ACC112 (cell line): ENCODE measurements at regions not wholly inside any gene's neighbourhood (a gene's known extent, or its start where the extent isn't known, plus 50 kb on each side); places are given as distances from the start of the nearest gene placed in this dataset.

Experiments
- H2AFZ ChIP-seq: fragments of 200-600 bp; sonication (generic); one replicate; pipeline ENCODE4 v1.6.0; 2017; ENCODE audit warnings: antibody characterized with exemption, low read length; ENCODE audit not compliant: unreplicated experiment
- H3K27ac ChIP-seq: fragments of 200-600 bp; sonication (generic); 2 replicates; pipeline ENCODE4 v1.5.1; 2014; ENCODE audit warnings: low read depth, mild to moderate bottlenecking, antibody characterized with exemption, low read length, moderate library complexity
- H3K27me3 ChIP-seq: fragments of 200-600 bp; sonication (generic); 2 replicates; pipeline ENCODE4 v1.6.1; 2014; ENCODE audit warnings: mild to moderate bottlenecking, antibody characterized with exemption, low read length, moderate library complexity, mixed read lengths; ENCODE audit not compliant: insufficient read depth
- H3K36me3 ChIP-seq: fragments of 200-600 bp; sonication (generic); 2 replicates; pipeline ENCODE4 v1.6.1; 2016; ENCODE audit warnings: mild to moderate bottlenecking, antibody characterized with exemption, low read length, moderate library complexity, mixed read lengths; ENCODE audit not compliant: insufficient read depth
- H3K4me1 ChIP-seq: fragments of 200-600 bp; sonication (generic); one replicate; pipeline ENCODE4 v1.6.1; 2016; ENCODE audit warnings: low read length, mixed read lengths; ENCODE audit not compliant: insufficient read depth, unreplicated experiment, control insufficient read depth
- H3K4me3 ChIP-seq: fragments of 200-600 bp; sonication (generic); 2 replicates; pipeline ENCODE4 v1.5.1; 2014; ENCODE audit warnings: mild to moderate bottlenecking, low read depth, low read length
- H3K79me2 ChIP-seq: fragments of 200-600 bp; sonication (generic); one replicate; pipeline ENCODE4 v1.6.0; 2016; ENCODE audit warnings: low read length; ENCODE audit not compliant: control insufficient read depth, unreplicated experiment, insufficient read depth

DNA sequence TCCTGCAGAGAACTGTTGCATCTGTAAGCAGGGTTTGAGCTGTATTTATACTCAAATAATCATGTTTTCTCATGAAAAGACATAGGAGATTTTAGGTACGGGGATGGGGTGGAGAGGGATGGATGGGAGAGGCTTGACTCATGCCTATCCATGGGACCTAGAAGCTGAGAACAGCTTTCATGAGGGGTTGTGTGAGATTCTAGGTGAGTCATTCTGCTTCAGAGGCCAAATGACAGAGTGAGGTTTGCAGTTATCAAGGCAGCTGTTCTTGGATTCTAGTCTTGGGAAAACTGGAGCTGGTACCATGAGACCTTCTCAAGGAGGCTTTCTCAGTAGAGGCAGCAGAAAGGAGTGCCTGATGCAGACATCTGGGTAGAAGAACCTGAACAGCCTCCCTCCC is 746.9 kb downstream of the TYW1 start:
- Histone ChIP-seq H2AFZ (no peak overlapping the region), H3K4me1 (no peaks in the 10 kb centered on the region), H3K27ac (no peak overlapping the region), H3K27me3 (no peaks in the 10 kb centered on the region), H3K79me2 (no peaks in the 10 kb centered on the region), H3K36me3 (no peaks in the 10 kb centered on the region), H3K4me3 (no peak overlapping the region)

DNA sequence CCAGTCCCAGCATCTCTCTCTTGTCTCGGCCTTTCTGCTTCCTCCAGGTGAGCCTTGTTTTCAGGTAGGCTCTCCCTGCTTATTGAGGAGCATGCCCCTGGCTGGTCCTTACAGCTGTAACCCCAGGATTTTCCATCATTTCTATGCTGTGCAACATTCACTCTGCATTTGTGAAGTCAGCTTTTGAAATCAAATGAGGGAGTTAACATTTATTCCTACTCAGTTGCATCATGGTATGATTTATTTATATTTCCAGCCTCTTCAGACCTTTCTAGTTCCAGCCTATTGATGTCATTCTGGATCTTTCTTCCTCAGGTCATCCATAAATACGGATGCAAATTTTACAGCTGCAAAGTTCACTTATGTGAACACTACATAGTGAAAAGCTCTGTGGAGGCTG is 755.6 kb downstream of the TYW1 start:
- H2AFZ ChIP-seq = no peak overlapping the region
- H3K79me2 ChIP-seq = no peaks in the 10 kb centered on the region
- no peaks in the 10 kb centered on the region for H3K27me3 ChIP-seq
- no peaks in the 10 kb centered on the region for H3K36me3 ChIP-seq
- no peak overlapping the region for H3K27ac ChIP-seq
- H3K4me3 ChIP-seq = no peak overlapping the region
- H3K4me1 ChIP-seq = no peaks in the 10 kb centered on the region

GRCh38 chr7:67753891-67754290 is 757.3 kb downstream of the TYW1 start:
- no peaks in the 10 kb centered on the region for H3K36me3 ChIP-seq
- H3K4me1 ChIP-seq = no peaks in the 10 kb centered on the region
- H3K4me3 ChIP-seq = no peak overlapping the region
- no peaks in the 10 kb centered on the region for H3K27me3 ChIP-seq
- no peaks in the 10 kb centered on the region for H3K79me2 ChIP-seq
- no peak overlapping the region for H3K27ac ChIP-seq
- no peak overlapping the region for H2AFZ ChIP-seq

DNA sequence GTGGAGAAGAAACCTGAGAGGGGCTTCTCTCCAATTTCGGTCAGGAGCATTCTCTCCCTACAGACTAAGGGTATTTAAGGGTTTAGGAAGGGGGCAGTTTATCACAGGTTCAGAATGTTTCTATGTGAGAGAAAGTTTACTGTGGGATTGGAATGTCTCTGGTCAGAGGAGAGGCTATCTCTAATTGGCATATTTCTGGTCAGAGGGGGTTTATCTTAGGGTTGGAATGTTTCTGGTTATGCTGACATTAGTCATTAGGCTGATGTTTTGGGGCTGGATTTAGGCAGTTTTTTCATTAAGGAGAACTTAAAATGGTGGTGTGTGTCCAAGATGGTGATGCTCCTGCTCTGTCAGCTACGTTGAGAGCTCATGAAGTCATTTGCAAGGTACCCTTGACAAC is 758.0 kb downstream of the TYW1 start:
- Histone ChIP-seq H3K27ac (no peak overlapping the region), H3K79me2 (no peaks in the 10 kb centered on the region), H3K4me1 (no peaks in the 10 kb centered on the region), H3K27me3 (no peaks in the 10 kb centered on the region), H3K36me3 (no peaks in the 10 kb centered on the region), H2AFZ (no peak overlapping the region), H3K4me3 (no peak overlapping the region)

- H3K27ac ChIP-seq = no peak overlapping the region
- H3K27me3 ChIP-seq = no peaks in the 10 kb centered on the region
- H3K79me2 ChIP-seq = no peaks in the 10 kb centered on the region
- H3K4me3 ChIP-seq = no peak overlapping the region
- H2AFZ ChIP-seq = no peak overlapping the region
- no peaks in the 10 kb centered on the region for H3K4me1 ChIP-seq
- no peaks in the 10 kb centered on the region for H3K36me3 ChIP-seq
These were observed 761.9 kb downstream of the TYW1 start for GRCh38 chr7:67758551-67758950.

GRCh38 chr7:67760971-67761370 is 764.3 kb downstream of the TYW1 start:
- Histone ChIP-seq H3K4me3 (no peak overlapping the region), H3K79me2 (no peaks in the 10 kb centered on the region), H3K36me3 (no peaks in the 10 kb centered on the region), H3K27me3 (no peaks in the 10 kb centered on the region), H2AFZ (no peak overlapping the region), H3K27ac (no peak overlapping the region), H3K4me1 (no peaks in the 10 kb centered on the region)

DNA sequence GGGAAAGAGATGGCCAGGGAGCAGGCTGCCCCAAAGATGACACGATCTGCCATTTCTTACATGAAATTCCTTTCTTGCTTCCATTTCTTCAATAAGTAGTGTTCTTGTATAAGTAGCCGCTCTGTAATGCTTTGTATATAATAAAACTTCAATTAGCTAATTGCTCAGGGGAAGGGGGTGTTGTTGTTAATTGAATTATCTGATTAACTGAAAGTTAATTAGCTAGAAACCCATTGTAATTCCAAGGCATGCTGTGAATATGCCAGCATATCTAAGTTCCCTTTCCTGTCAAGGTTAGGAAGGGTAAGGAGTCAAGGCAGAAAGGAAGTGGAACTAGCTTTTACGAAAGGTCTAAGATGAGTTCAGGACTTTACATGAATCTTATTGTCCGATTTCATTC is 765.9 kb downstream of the TYW1 start:
- H3K36me3 ChIP-seq = no peaks in the 10 kb centered on the region
- H3K4me3 ChIP-seq = no peak overlapping the region
- H3K4me1 ChIP-seq = no peaks in the 10 kb centered on the region
- no peaks in the 10 kb centered on the region for H3K27me3 ChIP-seq
- H3K79me2 ChIP-seq = no peaks in the 10 kb centered on the region
- H3K27ac ChIP-seq = no peak overlapping the region
- no peak overlapping the region for H2AFZ ChIP-seq

- no peaks in the 10 kb centered on the region for H3K36me3 ChIP-seq
- no peaks in the 10 kb centered on the region for H3K79me2 ChIP-seq
- H3K4me3 ChIP-seq = no peak overlapping the region
- H2AFZ ChIP-seq = no peak overlapping the region
- H3K4me1 ChIP-seq = no peaks in the 10 kb centered on the region
- no peak overlapping the region for H3K27ac ChIP-seq
- H3K27me3 ChIP-seq = no peaks in the 10 kb centered on the region
These were observed 767.7 kb downstream of the TYW1 start for GRCh38 chr7:67764289-67764688.

- no peaks in the 10 kb centered on the region for H3K4me1 ChIP-seq
- H3K27ac ChIP-seq = no peak overlapping the region
- no peaks in the 10 kb centered on the region for H3K27me3 ChIP-seq
- no peaks in the 10 kb centered on the region for H3K79me2 ChIP-seq
- H3K4me3 ChIP-seq = no peak overlapping the region
- H2AFZ ChIP-seq = no peak overlapping the region
- H3K36me3 ChIP-seq = no peaks in the 10 kb centered on the region
These were observed 769.0 kb downstream of the TYW1 start for GRCh38 chr7:67765481-67766175.

GRCh38 chr7:67766906-67767410 is 770.3 kb downstream of the TYW1 start:
- Histone ChIP-seq H2AFZ (no peak overlapping the region), H3K4me1 (no peaks in the 10 kb centered on the region), H3K27me3 (no peaks in the 10 kb centered on the region), H3K36me3 (no peaks in the 10 kb centered on the region), H3K4me3 (no peak overlapping the region), H3K27ac (no peak overlapping the region), H3K79me2 (no peaks in the 10 kb centered on the region)

GRCh38 chr7:67771846-67772605 is 775.4 kb downstream of the TYW1 start:
- Histone ChIP-seq H3K36me3 (no peaks in the 10 kb centered on the region), H2AFZ (no peak overlapping the region), H3K4me3 (no peak overlapping the region), H3K79me2 (no peaks in the 10 kb centered on the region), H3K27me3 (no peaks in the 10 kb centered on the region), H3K27ac (no peak overlapping the region), H3K4me1 (no peaks in the 10 kb centered on the region)
